GM21529 (cell line): ENCODE measurements at regions not wholly inside any gene's neighbourhood (a gene's known extent, or its start where the extent isn't known, plus 50 kb on each side); places are given as distances from the start of the nearest gene placed in this dataset.
"Not testable (repeated sequence)": the region's sequence is repeated elsewhere in the genome, so short reads cannot be mapped to it uniquely, and the experiment has no call there.

Source experiments
- ATAC-seq: cut with Tn5 transposase; IDR thresholded peaks from one replicate; pipeline ENCODE4 v1.9.1; 2021; ENCODE audit not compliant: unreplicated experiment

DNA sequence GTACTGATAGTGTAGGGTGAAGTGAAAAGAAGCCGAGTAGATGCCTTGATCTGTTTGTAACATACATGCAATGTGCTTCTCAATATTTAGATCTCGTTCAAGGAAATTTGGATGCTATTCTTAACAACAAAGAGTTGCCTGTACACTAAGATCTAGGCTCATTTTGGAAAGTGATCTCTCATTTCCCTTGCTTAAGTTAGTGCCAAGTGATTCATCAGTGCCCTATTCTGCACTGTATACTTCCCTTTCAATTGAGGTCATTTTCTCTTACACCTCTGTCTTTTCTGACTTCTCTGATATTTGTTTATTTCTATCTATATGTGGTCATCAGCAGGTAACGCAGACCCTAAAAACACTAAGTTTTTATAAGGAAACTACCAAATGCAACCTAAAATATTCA is 528.6 kb upstream of the PTPRD start:
- no peak for ATAC-seq

DNA sequence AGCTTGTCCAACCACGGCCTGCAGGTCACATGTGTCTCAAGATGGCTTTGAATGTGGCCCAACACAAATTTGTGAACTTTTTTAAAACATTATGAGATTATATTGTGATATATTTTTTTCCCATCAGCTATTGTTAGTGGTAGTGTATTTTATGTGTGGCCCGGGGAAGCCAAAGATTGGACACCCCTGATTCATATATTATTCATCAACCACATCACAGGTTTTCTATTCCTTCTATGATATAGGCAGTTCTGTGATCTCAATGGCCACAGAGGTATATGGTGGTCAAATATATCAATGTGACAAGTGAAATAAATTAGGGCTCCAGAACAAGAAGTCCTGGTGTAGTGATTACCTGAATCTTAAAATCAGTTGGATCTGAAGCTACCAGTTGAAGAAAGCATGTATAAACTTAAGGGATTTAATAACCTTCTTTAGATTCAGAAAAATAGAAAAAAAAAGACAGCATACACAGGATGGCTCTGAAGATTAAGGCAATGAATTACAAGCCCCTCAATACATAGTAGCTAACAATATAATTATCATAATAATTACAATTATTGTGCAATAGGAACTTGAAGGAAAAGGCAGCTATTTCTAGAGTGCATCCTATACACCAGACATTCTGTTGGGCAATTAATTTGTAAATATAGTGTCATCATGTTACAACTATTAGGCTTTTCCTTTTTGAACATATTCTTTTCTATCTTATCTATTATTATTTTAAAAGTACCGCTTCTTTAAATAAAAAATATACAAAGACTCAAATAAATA is 530.4 kb upstream of the PTPRD start:
- no peak for ATAC-seq

GRCh38 chr9:11144746-11145145 is 531.9 kb upstream of the PTPRD start:
- no peak for ATAC-seq

- ATAC-seq, result no peak
Measured at GRCh38 chr9:11148189-11148588, 535.4 kb upstream of the PTPRD start.

DNA sequence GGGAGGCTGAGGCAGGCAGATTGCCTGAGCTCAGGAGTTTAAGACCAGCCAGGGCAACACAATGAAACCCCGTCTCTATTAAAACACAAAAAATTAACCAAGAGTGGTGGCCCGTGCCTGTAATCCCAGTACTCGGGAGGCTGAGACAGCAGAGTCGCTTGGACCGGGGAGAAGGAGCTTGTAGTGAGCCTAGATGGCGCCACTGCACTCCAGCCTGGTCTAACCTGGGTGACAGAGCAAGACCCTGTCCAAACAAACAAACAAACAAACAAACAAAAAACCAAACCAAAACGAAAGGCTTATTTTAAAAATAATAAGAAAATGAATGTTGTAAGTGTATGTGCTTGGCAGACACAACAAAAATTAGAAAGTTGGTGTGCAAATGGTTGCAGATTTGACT is 536.3 kb upstream of the PTPRD start:
- ATAC-seq, result no peak

- no peak for ATAC-seq
Measured at GRCh38 chr9:11158063-11158462, 545.3 kb upstream of the PTPRD start.

GRCh38 chr9:11158676-11159075 is 545.9 kb upstream of the PTPRD start:
- no peak for ATAC-seq

GRCh38 chr9:11159318-11159862 is 546.6 kb upstream of the PTPRD start:
- ATAC-seq, result no peak

DNA sequence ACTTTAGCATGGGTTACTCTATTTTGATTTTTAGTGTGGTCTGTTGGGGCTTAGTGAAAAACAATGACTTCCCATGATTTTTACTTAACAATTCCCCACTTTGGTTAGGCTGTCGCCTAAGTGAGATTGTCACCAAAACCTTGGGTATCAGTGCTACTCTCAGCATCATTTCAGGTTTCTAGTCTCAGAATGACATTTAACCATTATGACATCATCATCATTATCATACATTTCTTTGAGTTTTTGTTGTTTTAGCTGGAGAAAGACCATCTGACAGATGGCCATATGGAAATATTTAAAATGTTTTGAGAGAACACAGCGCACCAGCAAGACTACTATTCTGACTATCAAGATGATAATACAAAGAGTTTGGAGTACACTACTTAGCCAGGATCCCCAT is 551.0 kb upstream of the PTPRD start:
- ATAC-seq, result no peak

DNA sequence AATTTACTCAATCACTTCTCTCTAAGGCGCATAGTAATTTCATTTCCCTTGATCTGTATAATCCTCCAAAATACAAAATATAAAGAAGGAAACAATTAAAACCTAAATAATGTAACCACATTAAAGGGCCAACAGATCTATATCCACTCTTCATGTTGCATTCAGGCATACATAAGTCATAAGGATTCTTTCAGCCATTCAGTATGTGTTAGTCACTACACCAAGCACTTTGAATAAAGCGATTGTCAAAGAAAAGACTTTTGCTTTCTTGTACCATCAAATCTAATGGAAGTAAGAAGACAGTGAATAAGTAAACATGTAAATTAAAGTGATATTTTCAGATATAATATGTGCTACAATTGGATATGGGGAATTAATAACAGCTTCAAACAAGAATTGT is 569.2 kb upstream of the PTPRD start:
- ATAC-seq, result no peak

DNA sequence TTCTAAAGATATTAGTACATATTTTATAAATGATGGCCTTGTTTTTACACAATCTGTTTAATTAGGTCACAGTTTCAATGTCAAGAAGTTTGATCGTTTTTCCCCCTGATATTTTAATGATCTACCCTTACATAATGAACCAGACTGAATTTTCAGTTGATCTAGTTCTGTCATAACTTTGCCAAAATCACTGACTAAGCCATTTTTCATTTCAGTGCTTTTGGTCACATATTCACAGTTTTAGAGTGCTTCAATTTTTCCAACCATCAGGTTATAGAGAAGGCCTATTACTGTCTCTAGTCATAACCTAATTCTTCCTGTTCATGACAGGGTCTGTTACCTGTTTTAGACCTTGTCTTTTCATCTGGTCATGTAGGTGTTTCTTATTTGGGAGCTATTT is 577.9 kb upstream of the PTPRD start:
- ATAC-seq, result no peak

DNA sequence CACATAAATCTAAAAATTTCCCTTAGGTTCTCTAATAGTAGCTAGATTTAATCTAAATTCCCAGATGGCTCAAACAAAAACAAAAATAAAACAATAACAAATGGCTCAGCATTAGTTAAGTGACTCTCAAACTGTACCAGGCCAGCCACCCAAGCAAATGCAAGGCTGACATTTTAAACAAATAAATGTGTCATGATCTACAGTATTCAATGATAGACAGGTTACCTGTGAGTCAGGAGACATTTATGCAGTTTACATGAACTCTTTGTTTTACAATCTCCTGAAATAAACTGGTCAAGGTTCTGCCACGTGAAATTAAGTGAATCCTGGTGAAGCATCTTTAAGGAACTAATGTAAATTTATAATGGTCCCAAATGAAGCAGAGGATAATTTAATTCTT is 580.2 kb upstream of the PTPRD start:
- ATAC-seq, result no peak

DNA sequence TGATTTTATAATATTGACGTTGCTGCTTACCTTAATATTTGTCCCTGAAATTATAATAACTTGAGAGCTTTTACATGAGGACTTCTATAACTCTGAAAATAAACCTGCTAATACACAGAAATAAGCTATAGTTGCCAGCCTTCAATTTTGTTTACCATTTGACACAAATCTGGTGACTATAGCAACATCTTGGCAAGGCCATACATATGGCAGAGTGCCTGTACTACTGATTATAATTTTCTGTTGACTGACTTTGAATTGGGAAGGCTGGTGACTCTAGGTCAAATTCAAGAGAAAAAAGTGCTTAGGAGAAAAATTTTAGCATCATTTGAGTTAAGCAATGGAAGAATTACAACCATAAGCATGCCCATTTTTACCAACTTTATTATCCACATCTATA is 581.4 kb upstream of the PTPRD start:
- no peak for ATAC-seq

DNA sequence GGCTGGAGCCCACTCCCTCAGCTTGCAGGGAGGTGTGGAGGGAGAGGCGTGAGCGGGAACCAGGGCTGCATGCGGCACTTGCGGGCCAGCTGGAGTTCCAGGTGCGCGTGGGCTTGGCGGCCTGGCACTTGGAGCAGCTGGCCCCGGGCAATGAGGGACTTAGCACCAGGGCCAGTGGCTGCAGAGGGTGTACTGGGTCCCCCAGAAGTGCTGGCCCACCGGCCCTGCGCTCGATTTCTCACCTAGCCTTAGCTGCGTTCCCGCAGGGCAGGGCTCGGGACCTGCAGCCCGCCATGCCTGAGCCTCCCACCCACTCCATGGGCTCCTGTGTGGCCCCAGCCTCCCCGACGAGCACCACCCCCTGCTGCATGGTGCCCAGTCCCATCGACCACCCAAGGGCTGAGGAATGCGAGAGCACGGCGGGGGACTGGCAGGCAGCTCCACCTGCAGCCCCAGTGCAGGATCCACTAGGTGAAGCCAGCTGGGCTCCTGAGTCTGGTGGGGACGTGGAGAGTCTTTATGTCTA is 584.1 kb upstream of the PTPRD start:
- ATAC-seq, result not testable (repeated sequence)

DNA sequence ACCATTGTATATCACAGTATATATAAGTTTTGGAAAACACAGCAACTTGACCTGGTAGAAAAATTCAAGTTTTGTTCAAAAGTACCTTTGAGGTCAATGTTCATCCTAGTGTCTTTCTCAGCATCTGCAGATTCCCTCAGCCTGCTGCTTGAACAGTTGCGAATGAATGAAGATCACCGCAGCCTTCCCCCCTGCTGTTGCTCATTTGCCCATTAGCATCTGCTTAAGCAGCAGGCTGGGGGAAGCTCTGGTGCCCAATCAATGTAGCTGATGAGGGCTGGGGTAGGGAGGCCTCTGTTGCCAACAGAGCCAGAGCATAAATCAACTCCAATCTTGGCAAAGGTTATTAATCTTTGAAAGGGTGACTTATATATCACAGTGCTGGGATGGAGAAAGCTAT is 586.5 kb upstream of the PTPRD start:
- no peak for ATAC-seq

DNA sequence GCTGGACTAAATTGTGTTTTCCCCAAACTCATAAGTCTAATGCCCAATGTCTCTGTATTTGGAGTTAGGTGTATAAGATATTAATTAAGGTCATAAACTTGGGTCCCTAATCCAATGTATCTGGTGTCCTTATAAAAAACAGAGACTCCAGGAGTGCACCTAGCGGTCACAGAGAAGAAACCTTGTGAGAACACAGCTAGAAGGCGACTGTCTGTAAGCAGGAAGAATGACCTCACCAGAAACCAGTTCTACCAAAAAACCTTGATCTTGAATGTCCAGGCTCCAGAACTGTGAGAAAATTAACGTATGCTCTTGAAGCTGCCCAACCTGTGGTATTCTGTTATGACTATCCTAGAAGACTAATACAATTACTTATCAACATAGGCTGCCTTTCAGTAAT is 591.7 kb upstream of the PTPRD start:
- no peak for ATAC-seq

GRCh38 chr9:11206925-11207324 is 594.1 kb upstream of the PTPRD start:
- no peak for ATAC-seq

- no peak for ATAC-seq
Measured at GRCh38 chr9:11233696-11234095, 620.9 kb upstream of the PTPRD start.

DNA sequence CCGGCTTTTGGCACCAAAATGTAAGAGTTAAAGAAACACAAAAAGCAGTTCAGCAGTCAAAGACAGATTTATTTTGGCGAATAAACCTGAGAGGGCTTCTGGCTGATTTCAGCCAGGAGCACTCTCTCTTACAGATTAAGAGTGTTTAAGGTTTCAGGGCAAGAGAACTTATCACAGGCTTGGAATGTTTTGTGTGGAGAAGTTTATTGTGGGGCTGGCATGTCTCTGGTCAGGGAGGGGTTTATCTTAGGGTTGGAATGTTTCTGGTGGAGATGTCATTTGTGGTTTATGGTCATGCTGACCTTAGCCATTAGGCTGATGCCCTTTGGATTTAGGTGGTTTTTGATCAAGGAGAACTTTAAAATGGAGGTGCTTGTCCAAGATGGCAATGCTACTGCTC is 622.3 kb upstream of the PTPRD start:
- ATAC-seq, result no peak

DNA sequence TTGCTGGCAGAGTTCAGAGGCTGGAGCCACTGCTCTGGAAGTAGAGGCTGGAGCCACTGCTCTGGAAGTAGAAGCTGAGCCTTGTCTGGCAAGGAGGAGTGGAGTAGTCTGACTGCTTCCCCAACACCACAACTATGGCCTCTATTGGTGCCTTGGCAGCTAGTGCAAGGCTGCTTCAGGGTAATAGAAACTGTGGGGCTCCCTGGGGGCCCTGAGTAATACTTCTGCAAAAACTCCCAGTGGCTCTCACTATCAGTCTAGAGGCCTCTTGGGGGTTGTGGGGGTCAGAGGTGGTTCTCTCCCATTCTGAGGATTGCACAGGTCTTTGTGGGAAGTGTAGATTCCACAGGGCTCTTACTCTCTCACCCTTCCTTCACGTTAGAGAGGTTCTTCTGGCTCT is 629.0 kb upstream of the PTPRD start:
- ATAC-seq, result no peak

- no peak for ATAC-seq
Measured at GRCh38 chr9:11257992-11258391, 645.2 kb upstream of the PTPRD start.

GRCh38 chr9:11269036-11269435 is 656.2 kb upstream of the PTPRD start:
- ATAC-seq, result no peak

DNA sequence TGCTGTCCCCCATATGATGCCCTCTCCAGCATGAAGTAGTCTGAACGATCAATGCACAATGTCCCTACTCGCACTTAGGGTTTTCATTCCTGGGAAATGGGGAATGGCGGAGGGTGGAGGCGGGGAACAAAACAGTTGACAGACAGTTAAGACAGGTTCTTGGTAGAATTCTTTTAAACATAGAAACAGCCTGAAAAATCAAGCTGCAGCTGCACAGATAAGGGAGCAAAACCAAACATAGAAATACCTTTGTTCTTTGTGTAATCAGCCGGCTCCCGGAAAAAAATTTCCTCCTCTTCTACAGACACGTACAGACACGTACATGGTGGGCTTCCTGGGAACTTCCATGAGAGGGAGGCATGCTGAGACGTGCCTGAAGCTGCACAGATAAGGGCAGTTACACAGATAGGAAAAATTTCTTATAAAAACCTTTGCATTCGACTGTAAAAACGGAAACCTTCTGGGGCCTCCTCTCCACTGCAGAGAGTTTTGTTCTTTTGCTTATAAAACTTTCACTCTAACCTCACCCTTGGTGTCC is 662.4 kb upstream of the PTPRD start:
- ATAC-seq, result no peak
